ENCODE measurements at regions not wholly inside any gene's neighbourhood (a gene's known extent, or its start where the extent isn't known, plus 50 kb on each side); places are given as distances from the start of the nearest gene placed in this dataset.
"Not testable (repeated sequence)": the region's sequence is repeated elsewhere in the genome, so short reads cannot be mapped to it uniquely, and the experiment has no call there.

- no peaks in the 10 kb centered on the region for H3K9me3 ChIP-seq
- no peak for DNase-seq
- intact Hi-C loops (cut with DNase I): no loop called here
- H3K4me3 ChIP-seq: no peak overlapping the region
- no peak for ATAC-seq
- no peak overlapping the region for H3K27ac ChIP-seq
- no peak for TF ChIP-seq CTCF (IDR thresholded peaks at IDR 0.05)
- no peaks in the 10 kb centered on the region for H3K4me1 ChIP-seq
- H3K27me3 ChIP-seq (ENCODE audit: insufficient read depth in 3 of 3, low read length in 2 of 3): peaks cover 0 to 6% (median 0%) of the 10 kb centered on the region in 3 donors
- no peaks in the 10 kb centered on the region for H3K36me3 ChIP-seq (ENCODE audit: insufficient read depth in 1 of 2, low read depth in 1 of 2)
- 69 to 88% (median 69%) methylated on average over 2 of the region's 2 CpGs for WGBS, 3 donors
Observed at GRCh38 chr18:47658498-47658897, 272.0 kb downstream of the SMAD2 start.

GRCh38 chr18:47654988-47655387 lies 275.5 kb downstream of the SMAD2 start:
- Histone ChIP-seq H3K4me1 (no peaks in the 10 kb centered on the region), H3K4me3 (no peak overlapping the region), H3K27ac (no peak overlapping the region), H3K36me3 (ENCODE audit: insufficient read depth in 1 of 2, low read depth in 1 of 2) (no peaks in the 10 kb centered on the region), H3K9me3 (no peaks in the 10 kb centered on the region), H3K27me3 (ENCODE audit: insufficient read depth in 3 of 3, low read length in 2 of 3) (peaks cover 0 to 6% (median 0%) of the 10 kb centered on the region in 3 donors)
- intact Hi-C loops (cut with DNase I): no loop called here
- TF ChIP-seq CTCF (IDR thresholded peaks at IDR 0.05): no peak
- ATAC-seq (no peak), DNase-seq (no peak)

DNA sequence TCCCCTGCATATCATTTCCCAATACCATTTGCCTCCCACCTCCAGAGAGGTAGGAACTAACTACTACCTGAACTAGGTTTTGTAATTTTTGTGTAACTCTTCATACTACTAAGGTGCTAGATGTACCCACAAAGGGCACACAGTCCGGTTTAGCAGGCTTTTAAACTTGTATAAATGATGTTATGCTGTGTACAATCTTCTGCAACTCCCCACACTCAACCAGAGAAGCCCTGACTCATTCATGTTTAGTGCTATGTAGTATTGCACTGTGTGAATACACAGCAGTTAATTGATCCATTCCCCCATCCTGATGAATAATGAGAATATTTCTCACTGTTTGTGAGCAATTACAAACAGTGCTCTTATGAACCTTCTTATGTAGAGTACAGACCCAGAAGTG lies 285.6 kb downstream of the SMAD2 start:
- Histone ChIP-seq H3K27me3 (ENCODE audit: insufficient read depth in 3 of 3, low read length in 2 of 3) (no peaks in the 10 kb centered on the region), H3K4me3 (no peak overlapping the region), H3K27ac (no peak overlapping the region), H3K4me1 (no peaks in the 10 kb centered on the region), H3K36me3 (ENCODE audit: insufficient read depth in 1 of 2, low read depth in 1 of 2) (no peaks in the 10 kb centered on the region), H3K9me3 (no peaks in the 10 kb centered on the region)
- no peak for ATAC-seq
- intact Hi-C loops (cut with DNase I): no loop called here
- no peak for TF ChIP-seq CTCF (IDR thresholded peaks at IDR 0.05)
- 50 to 59% (median 52%) methylated on average over 1 of the region's 1 CpG for WGBS, 3 donors
- no peak for DNase-seq

GRCh38 chr18:47637551-47637950 lies 292.9 kb downstream of the SMAD2 start:
- 86 to 91% (median 89%) methylated on average over 5 to 10 of the region's 10 CpGs for WGBS, 3 donors
- H3K27ac ChIP-seq; H3K36me3 ChIP-seq (ENCODE audit: insufficient read depth in 1 of 2, low read depth in 1 of 2); DNase-seq; H3K9me3 ChIP-seq; ATAC-seq; H3K4me3 ChIP-seq; intact Hi-C loops (cut with DNase I); H3K4me1 ChIP-seq: not testable (repeated sequence)
- H3K27me3 ChIP-seq (ENCODE audit: insufficient read depth in 3 of 3, low read length in 2 of 3): peaks cover 0 to 11% (median 0%) of the 10 kb centered on the region in 3 donors

DNA sequence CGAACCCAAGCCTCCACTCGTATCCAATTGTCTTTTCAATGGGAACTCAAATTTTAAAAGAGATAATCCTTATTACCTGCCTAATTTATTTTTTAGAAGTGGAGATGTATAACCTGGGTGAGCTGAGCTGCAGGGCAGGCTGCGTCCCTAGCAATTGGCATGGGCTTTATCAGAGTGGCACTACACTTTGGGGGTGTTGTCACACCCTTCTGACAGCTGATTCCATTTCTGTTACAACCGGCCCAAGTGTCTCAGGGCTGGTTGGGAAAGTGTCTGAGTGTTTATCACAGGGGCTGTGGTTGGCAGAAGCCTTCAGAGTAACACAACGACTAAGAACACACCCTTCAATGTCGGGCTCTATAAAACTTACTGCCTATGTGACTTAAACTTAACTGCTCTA lies 295.0 kb downstream of the SMAD2 start:
- WGBS, 3 donors: 82 to 87% (median 85%) methylated on average over 6 of the region's 6 CpGs
- H3K27ac ChIP-seq: no peak overlapping the region
- no peak for ATAC-seq

More for the DNA sequence above, 295.0 kb downstream of the SMAD2 start:
- TF ChIP-seq CTCF (IDR thresholded peaks at IDR 0.05): no peak
- H3K4me1 ChIP-seq: no peaks in the 10 kb centered on the region
- H3K4me3 ChIP-seq: no peak overlapping the region
- H3K36me3 ChIP-seq (ENCODE audit: insufficient read depth in 1 of 2, low read depth in 1 of 2): no peaks in the 10 kb centered on the region
- DNase-seq: no peak
- peaks cover 0 to 12% (median 0%) of the 10 kb centered on the region in 3 donors for H3K27me3 ChIP-seq (ENCODE audit: insufficient read depth in 3 of 3, low read length in 2 of 3)
- no peaks in the 10 kb centered on the region for H3K9me3 ChIP-seq
- intact Hi-C loops (cut with DNase I): no loop called here

All from psoas muscle (tissue), 7 donors.